ENCODE measurements at regions not wholly inside any gene's neighbourhood (a gene's known extent, or its start where the extent isn't known, plus 50 kb on each side); places are given as distances from the start of the nearest gene placed in this dataset.
A peak's percentile ranks its signal among the peaks of the same experiment; 100 is the strongest.

- DNase-seq = no peak
Measured at GRCh38 chr13:103354171-103354570, 288.0 kb upstream of the SLC10A2 start.

GRCh38 chr13:103351035-103351828, 285.0 kb upstream of the SLC10A2 start:
- no peak for DNase-seq

GRCh38 chr13:103350147-103350546, 283.9 kb upstream of the SLC10A2 start:
- DNase-seq = no peak

- peak; percentile 26 to 51 for DNase-seq
Measured at GRCh38 chr13:103349211-103349980, 283.2 kb upstream of the SLC10A2 start.

GRCh38 chr13:103335241-103335640, 269.0 kb upstream of the SLC10A2 start:
- no peak for DNase-seq

- DNase-seq = no peak
Measured at GRCh38 chr13:103331924-103332323, 265.7 kb upstream of the SLC10A2 start.

- no peak for DNase-seq
Measured at GRCh38 chr13:103328899-103329298, 262.7 kb upstream of the SLC10A2 start.

- no peak for DNase-seq
Measured at GRCh38 chr13:103326326-103326725, 260.1 kb upstream of the SLC10A2 start.

- DNase-seq = no peak
Measured at GRCh38 chr13:103325672-103326071, 259.5 kb upstream of the SLC10A2 start.

- DNase-seq = no peak
Measured at GRCh38 chr13:103324641-103325040, 258.4 kb upstream of the SLC10A2 start.

GRCh38 chr13:103315711-103316110, 249.5 kb upstream of the SLC10A2 start:
- DNase-seq = no peak

GRCh38 chr13:103312467-103312866, 246.2 kb upstream of the SLC10A2 start:
- no peak for DNase-seq

- DNase-seq = no peak
Measured at GRCh38 chr13:103308667-103309066, 242.4 kb upstream of the SLC10A2 start.

- DNase-seq = no peak
Measured at GRCh38 chr13:103306163-103306562, 239.9 kb upstream of the SLC10A2 start.

- no peak for DNase-seq
Measured at GRCh38 chr13:103303078-103303651, 236.9 kb upstream of the SLC10A2 start.

- peak; percentile 54 to 55 for DNase-seq
Measured at GRCh38 chr13:103302676-103303075, 236.5 kb upstream of the SLC10A2 start.

- DNase-seq = no peak
Measured at GRCh38 chr13:103299079-103299478, 232.9 kb upstream of the SLC10A2 start.

- DNase-seq = no peak
Measured at GRCh38 chr13:103297083-103297482, 230.9 kb upstream of the SLC10A2 start.

GRCh38 chr13:103291798-103292572, 225.8 kb upstream of the SLC10A2 start:
- DNase-seq = no peak

GRCh38 chr13:103291226-103291625, 225.0 kb upstream of the SLC10A2 start:
- no peak for DNase-seq

- DNase-seq = no peak
Measured at GRCh38 chr13:103289681-103290080, 223.5 kb upstream of the SLC10A2 start.

GRCh38 chr13:103288114-103288513, 221.9 kb upstream of the SLC10A2 start:
- no peak for DNase-seq

All from right lung (tissue), 2 donors.